Mesendoderm (in vitro differentiated cells): ENCODE measurements at regions not wholly inside any gene's neighbourhood (a gene's known extent, or its start where the extent isn't known, plus 50 kb on each side); places are given as distances from the start of the nearest gene placed in this dataset.

ENCODE experiments used
- DNase-seq: peaks from one replicate; pipeline ENCODE4 v3.0.0; 2013
- H2AK5ac ChIP-seq: 2 replicates; pipeline ENCODE4 v1.6.1; 2013; ENCODE audit warnings: low read length, inconsistent platforms
- H2BK120ac ChIP-seq: 2 replicates; pipeline ENCODE4 v1.6.1; 2013; ENCODE audit warnings: low read depth, mild to moderate bottlenecking, low read length, moderate library complexity, mixed read lengths
- H2BK15ac ChIP-seq: replicated peaks from 2 replicates; pipeline ENCODE4 v1.6.1; 2013; ENCODE audit warnings: low read depth, mild to moderate bottlenecking, moderate library complexity
- H2BK5ac ChIP-seq: 2 replicates; pipeline ENCODE4 v1.6.1; 2013; ENCODE audit warnings: low read length, inconsistent platforms
- H3K18ac ChIP-seq: 2 replicates; pipeline ENCODE4 v1.6.1; 2013; ENCODE audit warnings: mild to moderate bottlenecking, low read length, mixed read lengths
- H3K23ac ChIP-seq: one replicate; pipeline ENCODE4 v1.6.1; 2013; ENCODE audit warnings: low read length
- H3K27ac ChIP-seq: 2 replicates; pipeline ENCODE4 v1.5.1; 2013; ENCODE audit warnings: low read depth, mild to moderate bottlenecking, inconsistent platforms, low read length, moderate library complexity
- H3K27me3 ChIP-seq: 2 replicates; pipeline ENCODE4 v1.6.1; 2013; ENCODE audit warnings: low read length, control low read depth, mild to moderate bottlenecking, inconsistent platforms; ENCODE audit not compliant: insufficient read depth, poor library complexity
- H3K36me3 ChIP-seq: 2 replicates; pipeline ENCODE4 v1.6.1; 2013; ENCODE audit warnings: low read length, inconsistent platforms; ENCODE audit not compliant: control insufficient read depth, insufficient read depth
- H3K4ac ChIP-seq: one replicate; pipeline ENCODE4 v1.6.1; 2013; ENCODE audit warnings: low read depth, mild to moderate bottlenecking, low read length, moderate library complexity
- H3K4me1 ChIP-seq: 2 replicates; pipeline ENCODE4 v1.6.1; 2013; ENCODE audit warnings: low read depth, low read length, inconsistent platforms; ENCODE audit not compliant: control insufficient read depth
- H3K4me2 ChIP-seq: 2 replicates; pipeline ENCODE4 v1.6.1; 2013; ENCODE audit warnings: low read length
- H3K4me3 ChIP-seq: 2 replicates; pipeline ENCODE4 v1.5.1; 2013; ENCODE audit warnings: mild to moderate bottlenecking, low read length
- H3K56ac ChIP-seq: one replicate; pipeline ENCODE4 v1.6.1; 2013; ENCODE audit warnings: low read length
- H3K79me1 ChIP-seq: 2 replicates; pipeline ENCODE4 v1.6.1; 2013; ENCODE audit warnings: low read length, inconsistent platforms
- H3K79me2 ChIP-seq: 2 replicates; pipeline ENCODE4 v1.6.1; 2013; ENCODE audit warnings: mild to moderate bottlenecking, low read length; ENCODE audit not compliant: control insufficient read depth, insufficient read depth
- H3K9ac ChIP-seq: 2 replicates; pipeline ENCODE4 v1.6.1; 2013; ENCODE audit warnings: low read length, inconsistent platforms
- H4K5ac ChIP-seq: one replicate; pipeline ENCODE4 v1.6.1; 2013; ENCODE audit warnings: low read length
- H4K8ac ChIP-seq: one replicate; pipeline ENCODE4 v1.6.1; 2013; ENCODE audit warnings: low read depth, mild to moderate bottlenecking, control low read depth, low read length, moderate library complexity
- WGBS: extraction: QIAGEN DNeasy Blood & Tissue Kit; methylation state at CpG from one replicate; pipeline ENCODE4 v1.1.7; 2013; ENCODE audit warnings: low lambda C conversion rate, missing lambda C conversion rate; ENCODE audit not compliant: insufficient coverage; ENCODE audit errors: extremely low coverage; 5-methylcytosine and 5-hydroxymethylcytosine counted together

DNA sequence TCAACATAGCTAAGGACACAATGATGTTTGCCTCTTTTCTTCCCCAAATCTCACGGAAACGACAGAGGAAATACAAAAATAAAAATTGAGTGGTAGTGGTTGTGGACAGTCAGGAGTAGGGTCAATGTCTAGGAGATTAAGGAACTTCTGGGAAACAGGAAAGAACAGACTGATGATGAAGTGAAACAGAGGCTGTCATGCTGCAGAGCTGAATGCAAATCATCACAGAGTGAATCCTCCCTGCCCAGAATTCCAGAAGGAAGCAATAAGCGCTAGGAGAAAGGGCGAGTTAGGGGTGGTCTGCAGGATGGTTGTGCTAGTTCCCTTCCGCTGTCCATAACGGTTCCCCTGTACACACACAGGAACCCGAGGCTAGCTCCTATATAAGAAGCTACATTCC is 64.7 kb upstream of the POMGNT2 start:
- Histone ChIP-seq H3K27ac (no peak overlapping the region), H2BK120ac (no peak overlapping the region), H3K4me2 (no peak overlapping the region), H3K4me3 (no peak overlapping the region), H2AK5ac (no peak overlapping the region), H3K36me3 (no peaks in the 10 kb centered on the region), H3K27me3 (no peaks in the 10 kb centered on the region), H3K18ac (no peak overlapping the region), H3K4me1 (no peaks in the 10 kb centered on the region), H3K23ac (no peak overlapping the region), H2BK5ac (no peak overlapping the region), H4K5ac (no peak overlapping the region), H3K79me2 (no peaks in the 10 kb centered on the region), H3K79me1 (no peaks in the 10 kb centered on the region), H4K8ac (no peak overlapping the region), H3K56ac (no peak overlapping the region), H2BK15ac (no peak overlapping the region), H3K4ac (no peak overlapping the region), H3K9ac (no peak overlapping the region)
- no peak for DNase-seq
- WGBS: no CpG with 5 or more reads among the region's 7 CpGs

DNA sequence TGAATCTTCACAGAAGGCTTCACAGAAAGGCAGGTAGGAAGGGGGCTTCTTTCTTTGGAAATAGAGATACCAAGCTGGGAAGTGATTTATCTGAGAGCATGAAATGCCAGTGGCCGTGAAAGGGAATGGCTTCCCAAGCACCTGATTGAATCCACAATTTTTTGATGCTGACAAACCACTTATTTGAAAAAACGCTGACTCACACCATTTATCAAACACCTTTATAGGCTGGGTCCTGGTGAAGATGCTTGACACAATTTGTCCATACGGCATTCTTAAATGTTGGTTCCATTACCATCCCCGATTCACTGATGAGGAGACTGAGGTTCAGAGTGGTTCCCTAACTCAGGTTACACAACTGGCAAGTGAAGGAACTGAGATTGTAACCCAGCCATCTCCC is 64.1 kb upstream of the POMGNT2 start:
- Histone ChIP-seq H2BK120ac (no peak overlapping the region), H3K4me1 (no peaks in the 10 kb centered on the region), H3K79me1 (no peaks in the 10 kb centered on the region), H3K79me2 (no peaks in the 10 kb centered on the region), H3K4ac (no peak overlapping the region), H2BK5ac (no peak overlapping the region), H2BK15ac (no peak overlapping the region), H2AK5ac (no peak overlapping the region), H3K4me3 (no peak overlapping the region), H3K36me3 (no peaks in the 10 kb centered on the region), H3K4me2 (no peak overlapping the region), H3K56ac (no peak overlapping the region), H4K8ac (no peak overlapping the region), H3K9ac (no peak overlapping the region), H3K27me3 (no peaks in the 10 kb centered on the region), H3K27ac (no peak overlapping the region), H3K23ac (no peak overlapping the region), H4K5ac (no peak overlapping the region), H3K18ac (no peak overlapping the region)
- no peak for DNase-seq
- no CpG with 5 or more reads among the region's 4 CpGs for WGBS

DNA sequence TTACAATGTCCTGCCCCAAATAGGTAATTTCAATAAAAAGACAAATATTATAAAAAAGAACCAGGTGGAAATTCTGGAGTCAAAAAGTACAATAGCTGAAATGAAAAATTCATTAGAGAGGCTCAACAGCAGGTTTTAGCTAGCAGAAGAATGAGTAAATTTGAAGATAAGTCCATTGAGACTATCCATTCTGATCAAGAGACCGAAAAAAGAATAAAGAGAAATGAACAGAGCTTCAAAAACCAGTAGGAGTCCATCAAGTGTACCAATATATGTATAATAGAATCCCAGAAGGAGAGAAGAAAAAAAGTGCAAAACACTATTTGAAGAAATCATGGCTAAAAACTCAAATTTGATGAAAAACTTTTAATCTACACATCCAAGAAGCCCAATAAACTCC is 60.5 kb upstream of the POMGNT2 start:
- no peak overlapping the region for H3K27ac ChIP-seq
- no peaks in the 10 kb centered on the region for H3K79me2 ChIP-seq
- H3K4me3 ChIP-seq: no peak overlapping the region
- no peak overlapping the region for H3K56ac ChIP-seq
- no peak overlapping the region for H3K4me2 ChIP-seq
- no peak overlapping the region for H2BK120ac ChIP-seq
- H2AK5ac ChIP-seq: no peak overlapping the region
- DNase-seq: no peak
- no peak overlapping the region for H3K4ac ChIP-seq
- H2BK15ac ChIP-seq: no peak overlapping the region
- no peaks in the 10 kb centered on the region for H3K79me1 ChIP-seq
- no peak overlapping the region for H3K23ac ChIP-seq
- no peak overlapping the region for H3K9ac ChIP-seq
- no peak overlapping the region for H4K5ac ChIP-seq
- H3K36me3 ChIP-seq: no peaks in the 10 kb centered on the region
- WGBS: no CpG with 5 or more reads among the region's 1 CpG
- H3K27me3 ChIP-seq: no peaks in the 10 kb centered on the region
- no peak overlapping the region for H4K8ac ChIP-seq
- no peak overlapping the region for H2BK5ac ChIP-seq
- H3K18ac ChIP-seq: no peak overlapping the region
- peaks cover 3% of the 10 kb centered on the region for H3K4me1 ChIP-seq

DNA sequence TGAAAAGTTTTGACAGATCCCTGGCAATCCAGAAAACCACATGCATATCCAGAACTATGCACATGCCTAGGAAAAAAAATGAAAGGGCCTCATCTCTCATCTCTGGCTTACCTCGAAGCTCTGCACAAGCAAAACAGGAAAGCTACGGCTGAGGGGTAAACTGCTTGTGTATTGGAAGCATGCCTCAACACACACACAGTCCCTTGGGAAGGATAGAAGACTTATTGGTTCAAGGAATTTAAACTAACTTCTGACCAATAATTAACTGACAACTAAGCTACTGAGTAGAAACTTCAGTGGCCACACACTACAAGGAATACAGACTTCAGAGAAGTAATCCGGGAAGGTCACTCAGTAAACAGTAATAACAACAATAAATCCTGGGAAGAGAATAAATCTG is 59.9 kb upstream of the POMGNT2 start:
- H3K36me3 ChIP-seq: no peaks in the 10 kb centered on the region
- no peak overlapping the region for H2BK5ac ChIP-seq
- H3K4me2 ChIP-seq: no peak overlapping the region
- no peak overlapping the region for H2BK120ac ChIP-seq
- no peak overlapping the region for H3K56ac ChIP-seq
- H3K4ac ChIP-seq: no peak overlapping the region
- no peak overlapping the region for H3K18ac ChIP-seq
- H4K5ac ChIP-seq: no peak overlapping the region
- no peak overlapping the region for H3K23ac ChIP-seq
- H3K4me3 ChIP-seq: no peak overlapping the region
- no peak overlapping the region for H2BK15ac ChIP-seq
- H3K4me1 ChIP-seq: peaks cover 3% of the 10 kb centered on the region
- H3K9ac ChIP-seq: no peak overlapping the region
- H2AK5ac ChIP-seq: no peak overlapping the region
- H3K79me2 ChIP-seq: no peaks in the 10 kb centered on the region
- no peak overlapping the region for H4K8ac ChIP-seq
- no peak for DNase-seq
- H3K79me1 ChIP-seq: no peaks in the 10 kb centered on the region
- no CpG with 5 or more reads among the region's 3 CpGs for WGBS
- H3K27ac ChIP-seq: no peak overlapping the region
- no peaks in the 10 kb centered on the region for H3K27me3 ChIP-seq

DNA sequence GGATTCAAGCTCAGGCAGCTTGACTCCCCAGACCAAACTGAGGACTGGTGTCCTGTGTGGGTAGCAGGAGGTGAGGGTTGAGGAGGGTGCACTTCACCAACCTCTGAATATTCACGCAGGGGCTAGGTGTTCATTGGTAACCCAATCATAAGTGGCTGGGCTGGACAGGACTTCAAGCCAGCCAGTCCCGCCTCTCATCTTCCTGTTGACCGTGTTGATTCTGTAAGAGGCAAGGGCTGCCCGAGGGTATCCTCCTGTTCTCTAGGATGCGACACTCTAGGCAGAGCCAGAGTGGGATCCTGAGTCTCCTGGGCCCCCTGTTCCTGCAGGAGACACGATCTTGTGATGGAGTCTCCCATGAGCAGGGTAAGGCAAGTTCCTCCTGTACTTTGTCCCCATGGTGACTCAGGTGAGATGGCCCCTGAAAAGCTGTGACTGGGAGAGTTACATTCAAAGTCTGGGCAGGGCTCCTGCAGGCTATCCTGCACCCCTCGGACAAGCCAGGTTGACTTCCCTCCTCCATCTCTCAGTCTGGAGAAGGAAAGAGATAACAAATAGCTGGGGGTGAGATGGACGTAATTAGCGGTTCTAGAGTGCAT is 58.1 kb upstream of the POMGNT2 start:
- Histone ChIP-seq H3K4me3 (no peak overlapping the region), H3K56ac (no peak overlapping the region), H3K4me1 (peaks cover 3% of the 10 kb centered on the region), H4K8ac (no peak overlapping the region), H2BK120ac (no peak overlapping the region), H3K79me1 (no peaks in the 10 kb centered on the region), H3K36me3 (no peaks in the 10 kb centered on the region), H4K5ac (no peak overlapping the region), H2BK15ac (no peak overlapping the region), H3K27ac (no peak overlapping the region), H3K4ac (no peak overlapping the region), H2AK5ac (no peak overlapping the region), H2BK5ac (no peak overlapping the region), H3K18ac (no peak overlapping the region), H3K9ac (no peak overlapping the region), H3K4me2 (no peak overlapping the region), H3K27me3 (no peaks in the 10 kb centered on the region), H3K23ac (no peak overlapping the region), H3K79me2 (no peaks in the 10 kb centered on the region)
- DNase-seq: no peak
- WGBS: no CpG with 5 or more reads among the region's 9 CpGs
